ENCODE measurements at regions not wholly inside any gene's neighbourhood (a gene's known extent, or its start where the extent isn't known, plus 50 kb on each side); places are given as distances from the start of the nearest gene placed in this dataset.

DNA sequence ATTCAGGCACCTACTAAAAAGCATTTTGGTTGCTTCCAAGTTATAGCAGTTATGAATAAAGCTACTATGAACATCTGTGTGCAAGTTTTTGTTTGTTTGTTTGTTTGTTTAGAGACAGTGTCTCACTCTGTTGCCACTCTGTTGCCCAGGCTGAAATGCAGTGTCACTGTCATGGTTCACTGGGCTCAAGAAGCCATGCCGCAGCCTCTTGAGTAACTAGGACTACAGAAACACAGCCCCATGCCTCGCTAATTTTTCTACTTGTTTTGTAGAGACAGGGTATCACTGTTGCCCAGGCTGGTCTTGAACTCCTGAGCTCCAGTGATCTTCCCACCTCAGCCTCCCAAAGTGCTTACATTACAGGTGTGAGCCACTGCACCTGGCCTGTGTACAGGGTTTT is 795.9 kb downstream of the EPHA7 start:
- no peak for DNase-seq
- no peak for TF ChIP-seq POLR2A (IDR thresholded peaks at IDR 0.05)
- TF ChIP-seq, protein P1, sequence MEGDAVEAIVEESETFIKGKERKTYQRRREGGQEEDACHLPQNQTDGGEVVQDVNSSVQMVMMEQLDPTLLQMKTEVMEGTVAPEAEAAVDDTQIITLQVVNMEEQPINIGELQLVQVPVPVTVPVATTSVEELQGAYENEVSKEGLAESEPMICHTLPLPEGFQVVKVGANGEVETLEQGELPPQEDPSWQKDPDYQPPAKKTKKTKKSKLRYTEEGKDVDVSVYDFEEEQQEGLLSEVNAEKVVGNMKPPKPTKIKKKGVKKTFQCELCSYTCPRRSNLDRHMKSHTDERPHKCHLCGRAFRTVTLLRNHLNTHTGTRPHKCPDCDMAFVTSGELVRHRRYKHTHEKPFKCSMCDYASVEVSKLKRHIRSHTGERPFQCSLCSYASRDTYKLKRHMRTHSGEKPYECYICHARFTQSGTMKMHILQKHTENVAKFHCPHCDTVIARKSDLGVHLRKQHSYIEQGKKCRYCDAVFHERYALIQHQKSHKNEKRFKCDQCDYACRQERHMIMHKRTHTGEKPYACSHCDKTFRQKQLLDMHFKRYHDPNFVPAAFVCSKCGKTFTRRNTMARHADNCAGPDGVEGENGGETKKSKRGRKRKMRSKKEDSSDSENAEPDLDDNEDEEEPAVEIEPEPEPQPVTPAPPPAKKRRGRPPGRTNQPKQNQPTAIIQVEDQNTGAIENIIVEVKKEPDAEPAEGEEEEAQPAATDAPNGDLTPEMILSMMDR (IDR thresholded peaks at IDR 0.05), result no peak
- 80 to 94% methylated on average over 2 of the region's 2 CpGs for WGBS, 2 donors
- no peak overlapping the region for H3K27ac ChIP-seq
- no peaks in the 10 kb centered on the region for H3K36me3 ChIP-seq (replicated peaks in 1 of 2; ENCODE audit: insufficient read depth in 1 of 2, low read depth in 2 of 2)
- no peaks in the 10 kb centered on the region for H3K27me3 ChIP-seq
- no peaks in the 10 kb centered on the region for H3K9me3 ChIP-seq
- ATAC-seq, result no peak
- no peaks in the 10 kb centered on the region for H3K4me1 ChIP-seq
- intact Hi-C loops (cut with DNase I), result no loop called here
- H3K4me3 ChIP-seq, result no peak overlapping the region

DNA sequence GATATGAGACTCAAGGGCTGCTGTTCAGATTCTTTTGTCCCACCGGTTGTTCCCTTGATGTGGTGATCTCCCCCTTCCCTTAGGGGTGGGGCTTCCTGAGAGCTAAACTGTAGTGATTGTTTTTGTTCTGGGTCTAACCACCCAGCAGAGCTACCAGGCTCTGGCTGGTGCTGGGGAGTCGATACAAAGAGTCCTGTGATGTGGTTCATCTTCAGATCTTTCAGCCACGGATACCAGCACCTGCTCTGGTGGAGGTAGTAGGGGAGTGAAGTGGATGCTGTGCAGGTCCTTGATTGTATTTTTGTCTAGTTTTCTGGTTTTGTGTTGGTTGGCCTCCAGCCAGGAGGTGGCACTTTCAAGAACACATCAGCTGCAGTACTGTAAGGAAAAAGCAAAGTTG is 801.6 kb downstream of the EPHA7 start:
- WGBS, 2 donors, result 69 to 84% methylated on average over 3 of the region's 3 CpGs
- no peak for ATAC-seq

DNA sequence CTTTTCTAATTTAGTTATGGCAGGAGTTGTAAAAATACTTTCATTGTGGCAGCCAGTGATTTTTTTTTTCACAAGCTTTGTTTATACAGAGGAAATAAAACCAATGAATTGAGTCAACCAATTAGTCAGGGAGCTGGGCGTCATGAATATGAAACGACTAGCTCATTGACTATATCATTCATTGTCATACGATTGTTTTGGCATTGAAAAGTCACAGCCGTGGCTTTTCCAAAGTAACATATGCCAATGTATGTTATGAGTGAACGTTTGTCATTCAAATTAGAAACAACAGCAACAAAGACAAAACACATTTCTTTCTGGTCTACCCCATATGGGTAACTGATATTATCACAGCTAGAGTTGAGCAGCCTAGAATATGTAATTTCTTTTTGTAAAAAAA is 810.6 kb downstream of the EPHA7 start:
- no peak for ATAC-seq
- H3K4me3 ChIP-seq, result no peak overlapping the region
- H3K27ac ChIP-seq, result no peak overlapping the region
- 44 to 50% methylated on average over 5 of the region's 5 CpGs for WGBS, 2 donors
- intact Hi-C loops (cut with DNase I), result no loop called here
- no peaks in the 10 kb centered on the region for H3K9me3 ChIP-seq
- no peaks in the 10 kb centered on the region for H3K4me1 ChIP-seq
- H3K27me3 ChIP-seq, result no peaks in the 10 kb centered on the region
- H3K36me3 ChIP-seq (replicated peaks in 1 of 2; ENCODE audit: insufficient read depth in 1 of 2, low read depth in 2 of 2), result no peaks in the 10 kb centered on the region
- DNase-seq, result no peak
- TF ChIP-seq, protein P1 (IDR thresholded peaks at IDR 0.05), result no peak
- TF ChIP-seq POLR2A (IDR thresholded peaks at IDR 0.05), result no peak

More for the DNA sequence above, 801.6 kb downstream of the EPHA7 start:
- TF ChIP-seq, protein P1 (IDR thresholded peaks at IDR 0.05), result no peak
- TF ChIP-seq POLR2A (IDR thresholded peaks at IDR 0.05), result no peak
- no peaks in the 10 kb centered on the region for H3K36me3 ChIP-seq (replicated peaks in 1 of 2; ENCODE audit: insufficient read depth in 1 of 2, low read depth in 2 of 2)
- DNase-seq, result no peak
- no peaks in the 10 kb centered on the region for H3K4me1 ChIP-seq
- no peaks in the 10 kb centered on the region for H3K9me3 ChIP-seq
- intact Hi-C loops (cut with DNase I), result no loop called here
- H3K27ac ChIP-seq, result no peak overlapping the region
- no peak overlapping the region for H3K4me3 ChIP-seq
- no peaks in the 10 kb centered on the region for H3K27me3 ChIP-seq

DNA sequence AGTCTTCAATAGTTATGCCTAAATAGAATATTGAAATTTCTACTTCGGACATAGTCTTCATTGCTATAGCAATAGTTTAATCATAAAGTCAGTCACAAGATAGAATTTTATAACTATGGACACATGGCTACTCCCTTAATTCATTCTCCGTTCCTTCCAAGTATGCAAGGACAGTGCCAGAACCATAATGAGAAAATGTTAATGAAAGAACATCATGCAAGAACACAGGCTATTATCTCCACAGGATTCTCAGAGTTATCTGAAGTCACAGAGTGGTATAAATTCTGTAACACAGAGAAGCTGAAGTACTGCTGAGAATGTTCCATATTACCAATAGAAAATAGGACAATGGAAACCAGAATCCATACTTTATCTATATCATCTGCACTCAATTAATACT is 826.2 kb downstream of the EPHA7 start:
- intact Hi-C loops (cut with DNase I), result no loop called here
- DNase-seq (no peak), ATAC-seq (no peak)
- H3K4me1 ChIP-seq, result no peaks in the 10 kb centered on the region
- TF ChIP-seq POLR2A (IDR thresholded peaks at IDR 0.05), result no peak
- TF ChIP-seq, protein P1 (IDR thresholded peaks at IDR 0.05), result no peak
- WGBS, 2 donors, result 60 to 64% methylated on average over 2 of the region's 2 CpGs
- no peak overlapping the region for H3K27ac ChIP-seq
- H3K27me3 ChIP-seq, result no peaks in the 10 kb centered on the region
- no peaks in the 10 kb centered on the region for H3K36me3 ChIP-seq (replicated peaks in 1 of 2; ENCODE audit: insufficient read depth in 1 of 2, low read depth in 2 of 2)
- H3K9me3 ChIP-seq, result no peaks in the 10 kb centered on the region
- H3K4me3 ChIP-seq, result no peak overlapping the region

DNA sequence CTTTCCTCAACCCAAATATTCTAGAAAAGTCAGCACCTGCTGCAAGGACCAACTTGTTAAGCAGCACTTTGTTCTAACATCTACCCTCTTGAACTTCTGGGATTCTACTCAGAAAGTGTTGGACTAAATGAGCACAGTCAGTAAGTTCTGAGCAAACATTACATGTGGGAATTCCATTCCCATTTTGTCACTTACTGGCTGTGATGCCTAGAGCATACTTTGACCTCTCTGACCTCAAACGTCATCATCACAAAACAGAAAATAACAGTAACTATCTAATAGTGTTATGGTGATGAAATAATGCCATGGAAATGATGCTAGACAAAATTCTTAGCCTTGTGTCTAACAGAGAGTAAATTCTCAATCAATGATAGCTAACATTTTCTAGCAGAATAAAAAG is 829.4 kb downstream of the EPHA7 start:
- TF ChIP-seq POLR2A (IDR thresholded peaks at IDR 0.05), result no peak
- TF ChIP-seq, protein P1 (IDR thresholded peaks at IDR 0.05), result no peak
- no peaks in the 10 kb centered on the region for H3K36me3 ChIP-seq (replicated peaks in 1 of 2; ENCODE audit: insufficient read depth in 1 of 2, low read depth in 2 of 2)
- intact Hi-C loops (cut with DNase I), result no loop called here
- no peak overlapping the region for H3K27ac ChIP-seq
- 13 to 19% methylated on average over 1 of the region's 1 CpG for WGBS, 2 donors
- no peaks in the 10 kb centered on the region for H3K4me1 ChIP-seq
- DNase-seq (no peak), ATAC-seq (no peak)
- no peak overlapping the region for H3K4me3 ChIP-seq
- H3K9me3 ChIP-seq, result no peaks in the 10 kb centered on the region
- no peaks in the 10 kb centered on the region for H3K27me3 ChIP-seq

Data from body of pancreas (tissue), 4 donors.